GM19467 (cell line): ENCODE measurements at regions not wholly inside any gene's neighbourhood (a gene's known extent, or its start where the extent isn't known, plus 50 kb on each side); places are given as distances from the start of the nearest gene placed in this dataset.

Experiments
- ATAC-seq: cut with Tn5 transposase; IDR thresholded peaks from one replicate; pipeline ENCODE4 v1.9.1; 2021; ENCODE audit warnings: mild to moderate bottlenecking, moderate library complexity; ENCODE audit not compliant: unreplicated experiment

- ATAC-seq = no peak
These were observed 157.1 kb downstream of the TLE1 start for GRCh38 chr9:81532251-81532650.

- no peak for ATAC-seq
These were observed 157.8 kb downstream of the TLE1 start for GRCh38 chr9:81531511-81531910.

- no peak for ATAC-seq
These were observed 158.5 kb downstream of the TLE1 start for GRCh38 chr9:81530846-81531245.

- no peak for ATAC-seq
These were observed 159.0 kb downstream of the TLE1 start for GRCh38 chr9:81530310-81530810.

GRCh38 chr9:81529556-81530193 is 159.7 kb downstream of the TLE1 start:
- no peak for ATAC-seq

GRCh38 chr9:81526587-81526986 is 162.8 kb downstream of the TLE1 start:
- no peak for ATAC-seq

- peak; percentile 61 for ATAC-seq
These were observed 166.4 kb downstream of the TLE1 start for GRCh38 chr9:81522716-81523551.

GRCh38 chr9:81521892-81522291 is 167.5 kb downstream of the TLE1 start:
- ATAC-seq = no peak

GRCh38 chr9:81519816-81520495 is 169.4 kb downstream of the TLE1 start:
- no peak for ATAC-seq

- ATAC-seq = no peak
These were observed 171.4 kb downstream of the TLE1 start for GRCh38 chr9:81517954-81518353.

GRCh38 chr9:81513059-81513458 is 176.3 kb downstream of the TLE1 start:
- no peak for ATAC-seq

- no peak for ATAC-seq
These were observed 176.7 kb downstream of the TLE1 start for GRCh38 chr9:81512641-81513040.

- no peak for ATAC-seq
These were observed 180.9 kb downstream of the TLE1 start for GRCh38 chr9:81508476-81508875.

- no peak for ATAC-seq
These were observed 182.1 kb downstream of the TLE1 start for GRCh38 chr9:81506941-81507864.

- no peak for ATAC-seq
These were observed 189.8 kb downstream of the TLE1 start for GRCh38 chr9:81499594-81499993.

GRCh38 chr9:81499021-81499454 is 190.3 kb downstream of the TLE1 start:
- ATAC-seq = no peak

- no peak for ATAC-seq
These were observed 190.8 kb downstream of the TLE1 start for GRCh38 chr9:81498576-81498975.

- ATAC-seq = no peak
These were observed 192.3 kb downstream of the TLE1 start for GRCh38 chr9:81497091-81497490.

- no peak for ATAC-seq
These were observed 196.5 kb downstream of the TLE1 start for GRCh38 chr9:81492710-81493447.
